AG04450 (cell line): ENCODE measurements at regions not wholly inside any gene's neighbourhood (a gene's known extent, or its start where the extent isn't known, plus 50 kb on each side); places are given as distances from the start of the nearest gene placed in this dataset.
A peak's percentile ranks its signal among the peaks of the same experiment; 100 is the strongest.

ENCODE experiments used
- CTCF ChIA-PET: fragments of 300-600, 350-600 bp; formaldehyde crosslinking; extraction: SDS; loops from one replicate; lab custom pipeline; 2022; ENCODE audit warnings: antibody characterized with exemption, inconsistent platforms; lab: Charles Lee
- POLR2A ChIA-PET: fragments of 350-600 bp; formaldehyde crosslinking; extraction: SDS; loops from one replicate; lab custom pipeline; 2021; ENCODE audit warnings: antibody characterized with exemption, inconsistent platforms; lab: Yijun Ruan, JAX
- DNase-seq: peaks from one replicate; pipeline ENCODE4 v3.0.0-alpha.2; 2011; ENCODE audit warnings: low read depth, low spot score
- H3K27ac ChIP-seq: one replicate; pipeline ENCODE4 v1.5.1; 2012; ENCODE audit warnings: low read depth, low read length, control low read depth
- H3K27me3 ChIP-seq: one replicate; pipeline ENCODE4 v1.6.0; 2012; ENCODE audit warnings: low read length; ENCODE audit not compliant: control insufficient read depth, insufficient read depth
- H3K4me3 ChIP-seq: 2 replicates; pipeline ENCODE4 v1.5.1; 2011; ENCODE audit warnings: mild to moderate bottlenecking, low read depth, low read length, control low read depth
- H3K9me3 ChIP-seq: 2 replicates; pipeline ENCODE4 v1.5.1; 2012; ENCODE audit warnings: low read length; ENCODE audit not compliant: control insufficient read depth, insufficient read depth
- TF ChIP-seq, protein P1 (sequence below): IDR thresholded peaks from 2 replicates; pipeline ENCODE4 v1.5.1; 2011; ENCODE audit warnings: low read depth, low read length, control low read depth, inconsistent platforms

DNA sequence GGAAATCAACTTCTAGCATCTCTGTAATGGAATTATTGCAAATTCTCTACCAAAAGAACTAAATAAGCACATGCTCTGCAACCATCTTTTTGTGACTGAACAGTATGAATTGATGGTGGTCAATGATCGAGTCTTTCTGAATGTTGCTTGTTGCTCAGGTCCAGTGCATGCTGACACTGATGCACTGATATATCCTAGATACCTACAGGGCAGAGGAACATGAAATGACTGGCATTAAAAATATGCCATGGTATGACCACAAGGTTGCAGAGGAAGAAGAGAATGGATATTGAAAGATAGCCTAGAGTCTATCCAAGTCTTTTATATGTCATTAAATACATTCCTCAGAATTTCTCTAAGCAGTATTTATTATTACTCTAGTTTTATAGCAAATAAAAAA is 692.8 kb upstream of the TENM3 start:
- TF ChIP-seq, protein P1, sequence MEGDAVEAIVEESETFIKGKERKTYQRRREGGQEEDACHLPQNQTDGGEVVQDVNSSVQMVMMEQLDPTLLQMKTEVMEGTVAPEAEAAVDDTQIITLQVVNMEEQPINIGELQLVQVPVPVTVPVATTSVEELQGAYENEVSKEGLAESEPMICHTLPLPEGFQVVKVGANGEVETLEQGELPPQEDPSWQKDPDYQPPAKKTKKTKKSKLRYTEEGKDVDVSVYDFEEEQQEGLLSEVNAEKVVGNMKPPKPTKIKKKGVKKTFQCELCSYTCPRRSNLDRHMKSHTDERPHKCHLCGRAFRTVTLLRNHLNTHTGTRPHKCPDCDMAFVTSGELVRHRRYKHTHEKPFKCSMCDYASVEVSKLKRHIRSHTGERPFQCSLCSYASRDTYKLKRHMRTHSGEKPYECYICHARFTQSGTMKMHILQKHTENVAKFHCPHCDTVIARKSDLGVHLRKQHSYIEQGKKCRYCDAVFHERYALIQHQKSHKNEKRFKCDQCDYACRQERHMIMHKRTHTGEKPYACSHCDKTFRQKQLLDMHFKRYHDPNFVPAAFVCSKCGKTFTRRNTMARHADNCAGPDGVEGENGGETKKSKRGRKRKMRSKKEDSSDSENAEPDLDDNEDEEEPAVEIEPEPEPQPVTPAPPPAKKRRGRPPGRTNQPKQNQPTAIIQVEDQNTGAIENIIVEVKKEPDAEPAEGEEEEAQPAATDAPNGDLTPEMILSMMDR: no peak
- DNase-seq: no peak
- Histone ChIP-seq H3K9me3 (no peaks in the 10 kb centered on the region), H3K27me3 (no peaks in the 10 kb centered on the region), H3K27ac (no peak overlapping the region), H3K4me3 (no peak overlapping the region)
- POLR2A ChIA-PET: no interaction called here
- CTCF ChIA-PET: no interaction called here

GRCh38 chr4:181559637-181560036 is 683.6 kb upstream of the TENM3 start:
- peaks cover 5% of the 10 kb centered on the region for H3K9me3 ChIP-seq
- POLR2A ChIA-PET: no interaction called here
- CTCF ChIA-PET: no interaction called here
- H3K4me3 ChIP-seq: no peak overlapping the region
- DNase-seq: no peak
- no peaks in the 10 kb centered on the region for H3K27me3 ChIP-seq
- H3K27ac ChIP-seq: no peak overlapping the region
- TF ChIP-seq, protein P1: no peak

DNA sequence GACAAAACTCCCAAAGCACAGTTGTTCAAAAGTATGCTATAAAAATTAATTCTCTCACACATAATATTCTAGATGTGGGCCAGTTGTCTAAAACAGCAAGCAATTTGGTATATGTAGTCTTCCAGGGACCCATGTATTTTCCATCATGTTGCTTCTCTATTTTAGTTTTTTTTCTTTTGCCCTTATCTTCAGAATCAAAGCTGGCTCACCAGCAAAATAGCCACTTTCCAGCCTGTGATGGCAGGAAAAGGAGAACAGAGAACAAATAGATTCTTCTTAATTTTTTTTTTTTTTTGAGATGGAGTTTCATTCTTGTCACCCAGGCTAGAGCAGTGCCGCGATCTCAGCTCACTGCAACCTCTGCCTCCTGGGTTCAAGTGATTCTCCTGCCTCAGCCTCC is 680.8 kb upstream of the TENM3 start:
- Histone ChIP-seq H3K27me3 (no peaks in the 10 kb centered on the region), H3K4me3 (no peak overlapping the region), H3K9me3 (peaks cover 5% of the 10 kb centered on the region), H3K27ac (no peak overlapping the region)
- ChIA-PET CTCF (no interaction called here), POLR2A (no interaction called here)
- TF ChIP-seq, protein P1: no peak
- no peak for DNase-seq

DNA sequence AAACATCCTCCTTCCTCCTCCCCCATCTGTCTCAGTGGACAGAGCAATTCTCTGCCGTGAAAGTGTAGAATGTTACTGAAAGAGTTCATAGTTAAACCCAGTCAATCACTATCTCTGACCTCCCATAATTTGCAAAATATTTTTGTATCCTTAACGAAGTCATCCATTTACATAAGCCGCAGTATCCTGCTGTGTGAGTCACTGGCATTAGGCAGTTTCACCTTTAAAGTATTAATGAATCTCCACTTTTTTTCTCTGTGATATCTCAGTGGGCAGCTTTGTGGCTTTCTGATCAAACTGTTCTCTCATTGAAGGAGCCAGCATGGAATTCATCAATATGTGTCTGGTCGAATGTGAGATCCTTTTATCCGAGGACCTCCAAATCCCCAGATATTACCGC is 678.6 kb upstream of the TENM3 start:
- H3K27me3 ChIP-seq: no peaks in the 10 kb centered on the region
- CTCF ChIA-PET: no interaction called here
- POLR2A ChIA-PET: no interaction called here
- DNase-seq: no peak
- TF ChIP-seq, protein P1: no peak
- no peak overlapping the region for H3K27ac ChIP-seq
- H3K4me3 ChIP-seq: no peak overlapping the region
- H3K9me3 ChIP-seq: peaks cover 5% of the 10 kb centered on the region

- H3K27ac ChIP-seq: no peak overlapping the region
- no peak overlapping the region for H3K4me3 ChIP-seq
- H3K9me3 ChIP-seq: no peaks in the 10 kb centered on the region
- TF ChIP-seq, protein P1: no peak
- ChIA-PET CTCF (interaction anchor here (0.6 kb wide), 1 partner anchor 18 kb away, joined by 7 read pairs; no protein-coding TSS in a partner anchor), POLR2A (no interaction called here)
- peak; percentile 50 for DNase-seq
- H3K27me3 ChIP-seq: no peaks in the 10 kb centered on the region
These were observed 676.7 kb upstream of the TENM3 start for GRCh38 chr4:181566490-181566889.
